ENCODE measurements at regions not wholly inside any gene's neighbourhood (a gene's known extent, or its start where the extent isn't known, plus 50 kb on each side); places are given as distances from the start of the nearest gene placed in this dataset.
A peak's percentile ranks its signal among the peaks of the same experiment; 100 is the strongest.

- H3K4me3 ChIP-seq (ENCODE audit: low read length) = no peak overlapping the region
- POLR2A ChIA-PET = no interaction called here
- Mint-ChIP-seq H3K9me3 (no peaks in the 10 kb centered on the region), H3K4me1 (peaks cover 0 to 17% (median 6%) of the 10 kb centered on the region in 3 donors), H3K27me3 (peaks cover 0 to 3% of the 10 kb centered on the region in 2 donors), H3K4me3 (no peak overlapping the region), H3K36me3 (no peaks in the 10 kb centered on the region), H3K27ac (no peak overlapping the region)
- DNase-seq = peak in 1 of 5 donors; percentile 22
- CTCF ChIA-PET = interaction anchor here (0.7 to 0.8 kb wide), 2 partner anchors 46 to 152 kb away, joined by 3 read pairs; no protein-coding TSS in a partner anchor
- H3K9me3 ChIP-seq (ENCODE audit: low read length) = no peaks in the 10 kb centered on the region
- H3K27me3 ChIP-seq (ENCODE audit: insufficient read depth, low read length, poor library complexity, severe bottlenecking) = no peaks in the 10 kb centered on the region
- no peaks in the 10 kb centered on the region for H3K36me3 ChIP-seq (ENCODE audit: insufficient read depth, low read length)
- H3K27ac ChIP-seq (ENCODE audit: low read depth, low read length) = no peak overlapping the region
- H3K4me1 ChIP-seq (ENCODE audit: insufficient read depth, low read length) = no peaks in the 10 kb centered on the region
Observed at GRCh38 chr1:25082995-25083394, 149.3 kb downstream of the SYF2 start.

GRCh38 chr1:25082216-25082899 lies 149.9 kb downstream of the SYF2 start:
- Histone ChIP-seq H3K27me3 (ENCODE audit: insufficient read depth, low read length, poor library complexity, severe bottlenecking) (no peaks in the 10 kb centered on the region), H3K9me3 (ENCODE audit: low read length) (no peaks in the 10 kb centered on the region), H3K27ac (ENCODE audit: low read depth, low read length) (no peak overlapping the region), H3K4me3 (ENCODE audit: low read length) (no peak overlapping the region), H3K4me1 (ENCODE audit: insufficient read depth, low read length) (no peaks in the 10 kb centered on the region), H3K36me3 (ENCODE audit: insufficient read depth, low read length) (no peaks in the 10 kb centered on the region)
- H3K27me3 Mint-ChIP-seq = peaks cover 0 to 3% of the 10 kb centered on the region in 2 donors
- no peak overlapping the region for H3K4me3 Mint-ChIP-seq
- peaks cover 0 to 2% (median 1%) of the 10 kb centered on the region in 5 donors for H3K9me3 Mint-ChIP-seq
- no peak overlapping the region for H3K27ac Mint-ChIP-seq
- ChIA-PET POLR2A (no interaction called here), CTCF (no interaction called here)
- peaks cover 0 to under 1% (median 0%) of the 10 kb centered on the region in 3 donors for H3K36me3 Mint-ChIP-seq
- H3K4me1 Mint-ChIP-seq = peaks cover 0 to 10% (median 6%) of the 10 kb centered on the region in 3 donors
- no peak for DNase-seq

GRCh38 chr1:25081496-25081895 lies 150.8 kb downstream of the SYF2 start:
- Histone ChIP-seq H3K9me3 (ENCODE audit: low read length) (no peaks in the 10 kb centered on the region), H3K4me3 (ENCODE audit: low read length) (no peak overlapping the region), H3K27me3 (ENCODE audit: insufficient read depth, low read length, poor library complexity, severe bottlenecking) (no peaks in the 10 kb centered on the region), H3K27ac (ENCODE audit: low read depth, low read length) (no peak overlapping the region), H3K4me1 (ENCODE audit: insufficient read depth, low read length) (no peaks in the 10 kb centered on the region), H3K36me3 (ENCODE audit: insufficient read depth, low read length) (no peaks in the 10 kb centered on the region)
- H3K4me1 Mint-ChIP-seq = peaks cover 0 to 8% (median 6%) of the 10 kb centered on the region in 3 donors
- DNase-seq = peak in 1 of 5 donors; percentile 20
- ChIA-PET POLR2A (no interaction called here), CTCF (no interaction called here)
- peaks cover 0 to 11% (median 7%) of the 10 kb centered on the region in 5 donors for H3K9me3 Mint-ChIP-seq
- H3K4me3 Mint-ChIP-seq = no peak overlapping the region
- H3K27ac Mint-ChIP-seq = no peak overlapping the region
- H3K27me3 Mint-ChIP-seq = peaks cover 0 to 3% of the 10 kb centered on the region in 2 donors
- peaks cover 0 to 5% (median 0%) of the 10 kb centered on the region in 3 donors for H3K36me3 Mint-ChIP-seq

- H3K27me3 Mint-ChIP-seq = no peaks in the 10 kb centered on the region
- no peaks in the 10 kb centered on the region for H3K9me3 ChIP-seq (ENCODE audit: low read length)
- peaks cover 0 to 8% (median 3%) of the 10 kb centered on the region in 3 donors for H3K4me1 Mint-ChIP-seq
- H3K27ac Mint-ChIP-seq = peak overlapping the region in 2 of 8 donors; percentile 52 to 87
- no peaks in the 10 kb centered on the region for H3K4me1 ChIP-seq (ENCODE audit: insufficient read depth, low read length)
- ChIA-PET POLR2A (interaction anchor here (0.6 kb wide), 1 partner anchor 141 kb away, joined by 3 read pairs; no protein-coding TSS in a partner anchor), CTCF (interaction anchor here (0.7 kb wide), 1 partner anchor 16 kb away, joined by 4 read pairs; no protein-coding TSS in a partner anchor)
- H3K27ac ChIP-seq (ENCODE audit: low read depth, low read length) = no peak overlapping the region
- no peaks in the 10 kb centered on the region for H3K27me3 ChIP-seq (ENCODE audit: insufficient read depth, low read length, poor library complexity, severe bottlenecking)
- H3K4me3 ChIP-seq (ENCODE audit: low read length) = no peak overlapping the region
- peaks cover 0 to 14% (median 7%) of the 10 kb centered on the region in 5 donors for H3K9me3 Mint-ChIP-seq
- H3K36me3 Mint-ChIP-seq = peaks cover 0 to 5% (median 0%) of the 10 kb centered on the region in 3 donors
- DNase-seq = peak in 1 of 5 donors; percentile 29
- no peaks in the 10 kb centered on the region for H3K36me3 ChIP-seq (ENCODE audit: insufficient read depth, low read length)
- no peak overlapping the region for H3K4me3 Mint-ChIP-seq
Observed at GRCh38 chr1:25080294-25081209, 150.5 kb upstream of the RUNX3 start.

DNA sequence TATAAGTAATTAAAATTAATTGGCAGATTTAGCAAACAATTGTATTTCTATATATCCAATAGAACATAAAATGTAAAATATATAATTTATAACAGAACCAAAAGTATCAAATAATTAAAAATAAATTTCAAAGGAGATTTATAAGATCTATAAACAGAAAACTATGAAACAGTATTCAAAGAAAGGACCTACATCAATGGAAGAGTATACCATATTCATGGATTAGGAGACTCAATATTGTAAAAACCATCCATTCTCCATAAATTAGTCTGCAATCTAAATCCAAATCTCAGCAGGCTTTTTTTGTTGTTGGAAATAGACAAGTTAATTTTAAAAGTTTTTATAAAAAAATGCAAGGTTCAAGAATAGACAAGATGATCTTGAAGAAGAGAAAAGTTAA lies 149.0 kb upstream of the RUNX3 start:
- DNase-seq = no peak
- POLR2A ChIA-PET = no interaction called here

GRCh38 chr1:25074351-25075227 lies 144.5 kb upstream of the RUNX3 start:
- ChIA-PET POLR2A (no interaction called here), CTCF (no interaction called here)
- no peak overlapping the region for H3K4me3 Mint-ChIP-seq

More for the DNA sequence above, 149.0 kb upstream of the RUNX3 start:
- Histone ChIP-seq H3K36me3 (ENCODE audit: insufficient read depth, low read length) (no peaks in the 10 kb centered on the region), H3K4me1 (ENCODE audit: insufficient read depth, low read length) (no peaks in the 10 kb centered on the region), H3K27me3 (ENCODE audit: insufficient read depth, low read length, poor library complexity, severe bottlenecking) (no peaks in the 10 kb centered on the region), H3K9me3 (ENCODE audit: low read length) (no peaks in the 10 kb centered on the region), H3K4me3 (ENCODE audit: low read length) (no peak overlapping the region), H3K27ac (ENCODE audit: low read depth, low read length) (no peak overlapping the region)
- no peak overlapping the region for H3K27ac Mint-ChIP-seq
- H3K4me3 Mint-ChIP-seq = no peak overlapping the region
- H3K4me1 Mint-ChIP-seq = peaks cover 0 to 8% (median 3%) of the 10 kb centered on the region in 3 donors
- CTCF ChIA-PET = no interaction called here
- peaks cover 0 to 2% of the 10 kb centered on the region in 2 donors for H3K27me3 Mint-ChIP-seq
- H3K9me3 Mint-ChIP-seq = peaks cover 0 to 14% (median 7%) of the 10 kb centered on the region in 5 donors
- peaks cover 0 to 5% (median 0%) of the 10 kb centered on the region in 3 donors for H3K36me3 Mint-ChIP-seq

GRCh38 chr1:25073640-25074270 lies 143.7 kb upstream of the RUNX3 start:
- H3K4me3 Mint-ChIP-seq = no peak overlapping the region
- H3K27ac Mint-ChIP-seq = no peak overlapping the region
- POLR2A ChIA-PET = no interaction called here
- CTCF ChIA-PET = no interaction called here
- H3K4me1 Mint-ChIP-seq = peaks cover 2 to 8% (median 6%) of the 10 kb centered on the region in 3 donors
- DNase-seq = peak in 1 of 5 donors; percentile 8
- peaks cover 0 to 5% (median 0%) of the 10 kb centered on the region in 3 donors for H3K36me3 Mint-ChIP-seq
- Histone ChIP-seq H3K36me3 (ENCODE audit: insufficient read depth, low read length) (no peaks in the 10 kb centered on the region), H3K4me3 (ENCODE audit: low read length) (no peak overlapping the region), H3K27me3 (ENCODE audit: insufficient read depth, low read length, poor library complexity, severe bottlenecking) (no peaks in the 10 kb centered on the region), H3K27ac (ENCODE audit: low read depth, low read length) (no peak overlapping the region), H3K4me1 (ENCODE audit: insufficient read depth, low read length) (no peaks in the 10 kb centered on the region), H3K9me3 (ENCODE audit: low read length) (no peaks in the 10 kb centered on the region)
- H3K27me3 Mint-ChIP-seq = peaks cover 0 to 2% of the 10 kb centered on the region in 2 donors
- H3K9me3 Mint-ChIP-seq = peaks cover 1 to 14% (median 7%) of the 10 kb centered on the region in 5 donors

More at GRCh38 chr1:25074351-25075227, 144.5 kb upstream of the RUNX3 start:
- no peaks in the 10 kb centered on the region for H3K36me3 ChIP-seq (ENCODE audit: insufficient read depth, low read length)
- H3K4me3 ChIP-seq (ENCODE audit: low read length) = no peak overlapping the region
- Mint-ChIP-seq H3K9me3 (peaks cover 1 to 14% (median 7%) of the 10 kb centered on the region in 5 donors), H3K27me3 (peaks cover 0 to 2% of the 10 kb centered on the region in 2 donors), H3K27ac (no peak overlapping the region), H3K36me3 (peaks cover 0 to 5% (median 0%) of the 10 kb centered on the region in 3 donors), H3K4me1 (peaks cover 2 to 6% (median 5%) of the 10 kb centered on the region in 3 donors)
- DNase-seq = peak in 1 of 5 donors; percentile 36
- no peaks in the 10 kb centered on the region for H3K4me1 ChIP-seq (ENCODE audit: insufficient read depth, low read length)
- H3K9me3 ChIP-seq (ENCODE audit: low read length) = no peaks in the 10 kb centered on the region
- no peaks in the 10 kb centered on the region for H3K27me3 ChIP-seq (ENCODE audit: insufficient read depth, low read length, poor library complexity, severe bottlenecking)
- no peak overlapping the region for H3K27ac ChIP-seq (ENCODE audit: low read depth, low read length)
